GM12878 (cell line): ENCODE measurements at regions not wholly inside any gene's neighbourhood (a gene's known extent, or its start where the extent isn't known, plus 50 kb on each side); places are given as distances from the start of the nearest gene placed in this dataset.

Source experiments
- ATAC-seq: fragments of 200-7000 bp; cut with Tn5 transposase; 3 replicates; pipeline ENCODE4 v1.9.1; 2020; ENCODE audit warnings: mild to moderate bottlenecking, moderate library complexity
- BruUV-seq: library from RNA; stranded (reverse); fragments of 400-500 nt; replicated peaks from 2 replicates; lab custom pipeline; 2021; lab: Mats Ljungman, UMichigan
- CTCF ChIA-PET: fragments of 300-600 bp; sonication (Branson Sonifier 250); formaldehyde crosslinking; extraction: SDS; loops from one replicate; lab custom pipeline; 2021; ENCODE audit warnings: inconsistent platforms; lab: Yijun Ruan, JAX
- POLR2A ChIA-PET: fragments of 350-600 bp; formaldehyde crosslinking; extraction: SDS; loops from one replicate; lab custom pipeline; 2021; ENCODE audit warnings: inconsistent platforms; lab: Charles Lee
- RAD21 ChIA-PET: fragments of 300-600 bp; sonication (Branson Sonifier 250); formaldehyde crosslinking; loops from one replicate; lab custom pipeline; 2023; ENCODE audit warnings: antibody characterized with exemption; ENCODE audit not compliant: unreplicated experiment; lab: Charles Lee
- SMC1A ChIA-PET: fragments of 300-600 bp; sonication (Branson Sonifier 250); formaldehyde crosslinking; loops from one replicate; lab custom pipeline; 2023; ENCODE audit not compliant: unreplicated experiment, uncharacterized antibody; lab: Charles Lee
- DNase-seq: peaks from one replicate; pipeline ENCODE4 v3.0.0-alpha.2; 2011; ENCODE audit warnings: low read depth, low spot score
- FAIRE-seq: peaks from 3 replicates; lab custom pipeline; 2011; peaks lifted over from hg19 to GRCh38; lab: Jason Lieb, UNC
- H2AFZ ChIP-seq: 2 replicates; pipeline ENCODE4 v1.6.0; 2011; ENCODE audit warnings: low read depth, low read length, control low read depth; ENCODE audit not compliant: control insufficient read depth
- H3K27ac ChIP-seq: 2 replicates; pipeline ENCODE4 v1.5.1; 2011; ENCODE audit warnings: control low read depth; ENCODE audit not compliant: control insufficient read depth, insufficient read depth
- H3K27me3 ChIP-seq, 2 experiments: replicated peaks in 1 of 2; 2 replicates each; pipeline versions ENCODE4 v1.6.0 to v1.6.1; 2011; ENCODE audit warnings: low read length in 1 of 2; ENCODE audit not compliant: control insufficient read depth in 2 of 2, insufficient read depth in 2 of 2
- H3K36me3 ChIP-seq, 2 experiments: 2 replicates each; pipeline ENCODE4 v1.5.1; 2011; ENCODE audit warnings: low read length in 1 of 2; ENCODE audit not compliant: control insufficient read depth in 2 of 2, insufficient read depth in 2 of 2
- H3K4me1 ChIP-seq: 2 replicates; pipeline ENCODE4 v1.6.1; 2011; ENCODE audit warnings: mild to moderate bottlenecking, low read length, moderate library complexity, mixed read lengths; ENCODE audit not compliant: control insufficient read depth, insufficient read depth
- H3K4me2 ChIP-seq: 2 replicates; pipeline ENCODE4 v1.6.0; 2011; ENCODE audit warnings: control low read depth; ENCODE audit not compliant: control insufficient read depth, insufficient read depth
- H3K4me3 ChIP-seq: fragments of 200-600 bp; sonication (generic); 2 replicates; pipeline ENCODE4 v1.5.1; 2016
- H3K79me2 ChIP-seq: 2 replicates; pipeline ENCODE4 v1.6.0; 2011; ENCODE audit warnings: low read length; ENCODE audit not compliant: control insufficient read depth, insufficient read depth
- H3K9ac ChIP-seq: 2 replicates; pipeline ENCODE4 v1.8.0; 2011; ENCODE audit warnings: low read length, control low read depth, mixed read lengths; ENCODE audit not compliant: control insufficient read depth, insufficient read depth
- H3K9me3 ChIP-seq: replicated peaks from 3 replicates; pipeline ENCODE4 v1.5.1; 2011; ENCODE audit warnings: mild to moderate bottlenecking, low read length; ENCODE audit not compliant: control insufficient read depth, insufficient read depth
- H4K20me1 ChIP-seq: 2 replicates; pipeline ENCODE4 v1.6.0; 2011; ENCODE audit not compliant: control insufficient read depth, insufficient read depth
- ETV6 ChIP-seq, 2 experiments: fragments of 450-650 bp in 1 of 2; IDR thresholded peaks in 1 of 2; conservative IDR thresholded peaks in 1 of 2; 2 replicates each; pipeline ENCODE4 v1.6.1; 2014; ENCODE audit warnings: antibody characterized with exemption in 1 of 2, borderline replicate concordance in 1 of 2, low read depth in 1 of 2, mild to moderate bottlenecking in 1 of 2, moderate library complexity in 1 of 2
- KLF5 ChIP-seq: fragments of 450-650 bp; IDR thresholded peaks from 2 replicates; pipeline ENCODE4 v1.6.1; 2014; ENCODE audit warnings: mild to moderate bottlenecking; ENCODE audit not compliant: partially characterized antibody
- MTA3 ChIP-seq: IDR thresholded peaks from 2 replicates; pipeline ENCODE4 v1.6.1; 2012; ENCODE audit warnings: low read length, inconsistent platforms, borderline replicate concordance
- NFYB ChIP-seq: IDR thresholded peaks from 2 replicates; pipeline ENCODE4 v1.6.1; 2011; ENCODE audit warnings: low read depth, mild to moderate bottlenecking, low read length, improper control_type of control experiment, moderate library complexity; ENCODE audit not compliant: insufficient read depth
- NR2C1 ChIP-seq: fragments of 450-650 bp; IDR thresholded peaks from 2 replicates; pipeline ENCODE4 v1.6.1; 2017; ENCODE audit warnings: antibody characterized with exemption, mild to moderate bottlenecking, moderate library complexity
- RUNX3 ChIP-seq: IDR thresholded peaks from 2 replicates; pipeline ENCODE4 v1.6.1; 2012; ENCODE audit warnings: low read length, inconsistent platforms
- SIX5 ChIP-seq: IDR thresholded peaks from 2 replicates; pipeline ENCODE4 v1.6.1; 2011; ENCODE audit warnings: mild to moderate bottlenecking, low read depth, low read length, moderate library complexity; ENCODE audit not compliant: severe bottlenecking
- SMAD5 ChIP-seq: IDR thresholded peaks from 2 replicates; pipeline ENCODE4 v1.6.1; 2016; ENCODE audit warnings: antibody characterized with exemption, low read depth
- TBL1XR1 ChIP-seq: IDR thresholded peaks from 2 replicates; pipeline ENCODE4 v1.6.1; 2012; ENCODE audit warnings: low read depth, low read length, improper control_type of control experiment
- in situ Hi-C: fragments of 300-500 bp; cut with MboI; formaldehyde crosslinking; loops from 9 replicates; pipeline ENCODE4 v1.14.3; 2018; ENCODE audit warnings: mixed read lengths
- intact Hi-C: fragments of 100-400 bp; cut with micrococcal nuclease; formaldehyde crosslinking; loops from one replicate; pipeline ENCODE4 v1.14.2; 2022; ENCODE audit not compliant: unreplicated experiment
- TF ChIP-seq, protein P1 (sequence below): fragments of 450-650 bp; IDR thresholded peaks from 2 replicates; pipeline ENCODE4 v1.6.1; 2017; ENCODE audit warnings: mild to moderate bottlenecking, low read depth, inconsistent platforms; ENCODE audit not compliant: poor library complexity, severe bottlenecking
- TF ChIP-seq, protein P2 (sequence below): IDR thresholded peaks from 2 replicates; pipeline ENCODE4 v1.6.1; 2012; ENCODE audit warnings: low read depth, low read length, improper control_type of control experiment
- TF ChIP-seq, protein P3 (sequence below): IDR thresholded peaks from 2 replicates; pipeline ENCODE4 v1.6.1; 2012; ENCODE audit warnings: low read depth, low read length, improper control_type of control experiment

DNA sequence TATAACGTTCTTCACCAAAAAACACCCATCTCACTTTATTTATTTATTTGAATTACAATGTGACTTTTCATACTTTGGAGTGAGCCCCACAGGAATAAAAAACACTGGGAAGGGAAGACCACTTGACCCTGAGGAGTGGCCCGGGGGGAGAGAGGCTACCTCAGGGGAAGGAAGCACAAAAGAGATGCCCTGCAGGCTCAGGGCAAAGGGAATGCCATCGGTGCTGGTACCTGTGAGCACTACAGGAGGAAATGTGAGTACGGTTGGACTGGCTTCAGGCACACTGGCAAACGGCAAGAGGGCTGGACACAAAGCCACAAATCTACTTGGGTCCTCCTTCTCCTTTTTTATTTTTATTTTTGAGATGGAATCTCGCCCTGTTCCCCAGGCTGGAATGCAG lies 363.9 kb upstream of the KLF4 start (continued):
- no peak for TF ChIP-seq KLF5
- TF ChIP-seq, protein P1, sequence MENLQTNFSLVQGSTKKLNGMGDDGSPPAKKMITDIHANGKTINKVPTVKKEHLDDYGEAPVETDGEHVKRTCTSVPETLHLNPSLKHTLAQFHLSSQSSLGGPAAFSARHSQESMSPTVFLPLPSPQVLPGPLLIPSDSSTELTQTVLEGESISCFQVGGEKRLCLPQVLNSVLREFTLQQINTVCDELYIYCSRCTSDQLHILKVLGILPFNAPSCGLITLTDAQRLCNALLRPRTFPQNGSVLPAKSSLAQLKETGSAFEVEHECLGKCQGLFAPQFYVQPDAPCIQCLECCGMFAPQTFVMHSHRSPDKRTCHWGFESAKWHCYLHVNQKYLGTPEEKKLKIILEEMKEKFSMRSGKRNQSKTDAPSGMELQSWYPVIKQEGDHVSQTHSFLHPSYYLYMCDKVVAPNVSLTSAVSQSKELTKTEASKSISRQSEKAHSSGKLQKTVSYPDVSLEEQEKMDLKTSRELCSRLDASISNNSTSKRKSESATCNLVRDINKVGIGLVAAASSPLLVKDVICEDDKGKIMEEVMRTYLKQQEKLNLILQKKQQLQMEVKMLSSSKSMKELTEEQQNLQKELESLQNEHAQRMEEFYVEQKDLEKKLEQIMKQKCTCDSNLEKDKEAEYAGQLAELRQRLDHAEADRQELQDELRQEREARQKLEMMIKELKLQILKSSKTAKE: no peak

DNA sequence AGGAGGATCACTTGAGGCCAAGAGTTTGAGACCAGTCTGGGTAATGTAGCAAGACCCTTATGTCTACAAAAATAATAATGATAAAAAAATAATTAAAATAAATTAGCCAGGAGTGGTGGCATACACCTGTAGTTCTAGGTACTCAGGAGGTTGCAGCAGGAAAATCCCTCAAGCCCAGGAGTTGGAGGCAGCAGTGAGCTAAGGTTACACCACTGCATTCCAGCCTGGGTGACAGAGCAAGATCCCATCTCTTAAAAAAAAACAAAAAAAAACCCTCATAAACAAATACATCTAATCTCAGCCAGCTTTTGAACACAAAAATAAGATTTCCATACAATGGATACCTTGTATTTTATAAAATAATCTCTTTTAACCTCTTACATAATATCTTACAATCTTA lies 363.3 kb upstream of the KLF4 start:
- H4K20me1 ChIP-seq: no peaks in the 10 kb centered on the region
- CTCF ChIA-PET: no interaction called here
- DNase-seq: no peak
- RAD21 ChIA-PET: no interaction called here
- FAIRE-seq: no peak
- no peaks in the 10 kb centered on the region for H3K4me1 ChIP-seq
- TF ChIP-seq, protein P2, sequence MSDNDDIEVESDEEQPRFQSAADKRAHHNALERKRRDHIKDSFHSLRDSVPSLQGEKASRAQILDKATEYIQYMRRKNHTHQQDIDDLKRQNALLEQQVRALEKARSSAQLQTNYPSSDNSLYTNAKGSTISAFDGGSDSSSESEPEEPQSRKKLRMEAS: no peak
- TF ChIP-seq NR2C1 (no peak), MTA3 (no peak), SMAD5 (no peak), ETV6 (conservative IDR thresholded peaks at IDR 0.05 in 1 of 2, IDR thresholded peaks at IDR 0.05 in 1 of 2; ENCODE audit: borderline replicate concordance in 1 of 2, low read depth in 1 of 2) (no peak), RUNX3 (no peak), NFYB (no peak), TBL1XR1 (no peak), SIX5 (no peak)
- TF ChIP-seq, protein P3, sequence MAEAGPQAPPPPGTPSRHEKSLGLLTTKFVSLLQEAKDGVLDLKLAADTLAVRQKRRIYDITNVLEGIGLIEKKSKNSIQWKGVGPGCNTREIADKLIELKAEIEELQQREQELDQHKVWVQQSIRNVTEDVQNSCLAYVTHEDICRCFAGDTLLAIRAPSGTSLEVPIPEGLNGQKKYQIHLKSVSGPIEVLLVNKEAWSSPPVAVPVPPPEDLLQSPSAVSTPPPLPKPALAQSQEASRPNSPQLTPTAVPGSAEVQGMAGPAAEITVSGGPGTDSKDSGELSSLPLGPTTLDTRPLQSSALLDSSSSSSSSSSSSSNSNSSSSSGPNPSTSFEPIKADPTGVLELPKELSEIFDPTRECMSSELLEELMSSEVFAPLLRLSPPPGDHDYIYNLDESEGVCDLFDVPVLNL: no peak
- no peak overlapping the region for H3K4me2 ChIP-seq
- no peak overlapping the region for H3K9ac ChIP-seq
- in situ Hi-C loops (no loop called here), intact Hi-C loops (no loop called here)
- no peaks in the 10 kb centered on the region for H3K36me3 ChIP-seq
- no peak overlapping the region for H2AFZ ChIP-seq
- no peaks in the 10 kb centered on the region; the same call in 2 of the 3 replicates for H3K9me3 ChIP-seq
- H3K79me2 ChIP-seq: no peaks in the 10 kb centered on the region
- SMC1A ChIA-PET: no interaction called here
- POLR2A ChIA-PET: no interaction called here
- ATAC-seq: no peak
- no peak overlapping the region for H3K4me3 ChIP-seq
- BruUV-seq: no TSS peak
- no peaks in the 10 kb centered on the region for H3K27me3 ChIP-seq
- H3K27ac ChIP-seq: no peak overlapping the region
